GM12878 (cell line): ENCODE measurements at regions not wholly inside any gene's neighbourhood (a gene's known extent, or its start where the extent isn't known, plus 50 kb on each side); places are given as distances from the start of the nearest gene placed in this dataset.
"Not testable (repeated sequence)": the region's sequence is repeated elsewhere in the genome, so short reads cannot be mapped to it uniquely, and the experiment has no call there.

Source experiments
- ATF2 ChIP-seq: IDR thresholded peaks from 2 replicates; pipeline ENCODE4 v1.6.1; 2012; ENCODE audit warnings: low read length, inconsistent platforms
- CHD2 ChIP-seq: IDR thresholded peaks from 2 replicates; pipeline ENCODE4 v1.6.1; 2011; ENCODE audit warnings: low read depth, low read length, improper control_type of control experiment, borderline replicate concordance
- CTCF ChIP-seq, 3 experiments: IDR thresholded peaks in 2 of 3; conservative IDR thresholded peaks in 1 of 3; 2 replicates each; pipeline ENCODE4 v1.5.1; 2011; ENCODE audit warnings: low read depth in 3 of 3, low read length in 3 of 3, mild to moderate bottlenecking in 3 of 3, control low read depth in 2 of 3, moderate library complexity in 2 of 3, inconsistent platforms in 1 of 3, mixed read lengths in 1 of 3; ENCODE audit not compliant: control insufficient read depth in 2 of 3, insufficient read depth in 1 of 3; ENCODE audit errors: extremely low read depth in 1 of 3
- POLR2A ChIP-seq: IDR thresholded peaks from 2 replicates; pipeline ENCODE4 v1.6.1; 2011; ENCODE audit warnings: low read depth, mild to moderate bottlenecking, low read length
- POLR2AphosphoS5 ChIP-seq: IDR thresholded peaks from 2 replicates; pipeline ENCODE4 v1.6.1; 2011; ENCODE audit warnings: mild to moderate bottlenecking, low read length, inconsistent platforms
- RCOR1 ChIP-seq: conservative IDR thresholded peaks from 2 replicates; pipeline ENCODE4 v1.6.1; 2012; ENCODE audit warnings: low read depth, low read length, improper control_type of control experiment
- RFX5 ChIP-seq: IDR thresholded peaks from 2 replicates; pipeline ENCODE4 v1.6.1; 2011; ENCODE audit warnings: low read depth, low read length, improper control_type of control experiment
- SKIL ChIP-seq: fragments of 450-650 bp; IDR thresholded peaks from 2 replicates; pipeline ENCODE4 v1.6.1; 2017; ENCODE audit warnings: mild to moderate bottlenecking, low read depth, inconsistent platforms; ENCODE audit not compliant: poor library complexity, severe bottlenecking
- SP1 ChIP-seq: IDR thresholded peaks from one replicate; pipeline ENCODE4 v1.6.1; 2011; ENCODE audit warnings: low read depth, low read length
- SREBF2 ChIP-seq: IDR thresholded peaks from 2 replicates; pipeline ENCODE4 v1.6.1; 2012; ENCODE audit warnings: mild to moderate bottlenecking, low read length
- TARDBP ChIP-seq: IDR thresholded peaks from 2 replicates; pipeline ENCODE4 v1.6.1; 2016; ENCODE audit warnings: borderline replicate concordance
- TCF12 ChIP-seq: IDR thresholded peaks from 2 replicates; pipeline ENCODE4 v1.6.1; 2011; ENCODE audit warnings: low read depth, mild to moderate bottlenecking, low read length
- USF2 ChIP-seq: IDR thresholded peaks from 2 replicates; pipeline ENCODE4 v1.6.1; 2011; ENCODE audit warnings: low read depth, low read length, improper control_type of control experiment, borderline replicate concordance
- ZSCAN29 ChIP-seq: fragments of 450-650 bp; IDR thresholded peaks from 2 replicates; pipeline ENCODE4 v1.6.1; 2017; ENCODE audit warnings: mild to moderate bottlenecking, moderate library complexity

- TF ChIP-seq CTCF (IDR thresholded peaks at IDR 0.05 in 2 of 3, conservative IDR thresholded peaks at IDR 0.05 in 1 of 3; ENCODE audit: control insufficient read depth in 2 of 3, extremely low read depth in 1 of 3, insufficient read depth in 1 of 3, low read depth in 3 of 3, low read length in 3 of 3); TARDBP; POLR2A; POLR2AphosphoS5; ATF2; CHD2; SP1; USF2; SREBF2; RCOR1; TCF12; ZSCAN29; SKIL; RFX5: not testable (repeated sequence)
Measured at GRCh38 chr7:112922546-112922945, 132.4 kb upstream of the TMEM168 start.
